HEK293T (cell line): ENCODE measurements at regions not wholly inside any gene's neighbourhood (a gene's known extent, or its start where the extent isn't known, plus 50 kb on each side); places are given as distances from the start of the nearest gene placed in this dataset.

Source experiments
- CTCF ChIA-PET: fragments of 350-600 bp; formaldehyde crosslinking; extraction: SDS; loops from one replicate; lab custom pipeline; 2021; ENCODE audit warnings: antibody characterized with exemption, inconsistent platforms; lab: Yijun Ruan, JAX
- POLR2A ChIA-PET: fragments of 350-600 bp; formaldehyde crosslinking; extraction: SDS; loops from one replicate; lab custom pipeline; 2020; ENCODE audit warnings: antibody characterized with exemption, inconsistent platforms; lab: Yijun Ruan, JAX
- DNase-seq: peaks from one replicate; pipeline ENCODE4 v3.0.0; 2012; ENCODE audit warnings: mixed read lengths; ENCODE audit errors: extremely low spot score
- ARNT ChIP-seq: fragments of 450-650 bp; IDR thresholded peaks from 2 replicates; pipeline ENCODE4 v1.6.1; 2017; ENCODE audit warnings: mild to moderate bottlenecking
- BHLHE40 ChIP-seq: fragments of 450-650 bp; IDR thresholded peaks from 2 replicates; pipeline ENCODE4 v1.6.1; 2016; ENCODE audit warnings: mild to moderate bottlenecking, moderate library complexity, borderline replicate concordance
- CTBP1 ChIP-seq: fragments of 450-650 bp; IDR thresholded peaks from 2 replicates; pipeline ENCODE4 v1.6.1; 2016; ENCODE audit warnings: borderline replicate concordance
- ELF4 ChIP-seq: fragments of 450-650 bp; IDR thresholded peaks from 2 replicates; pipeline ENCODE4 v1.6.1; 2017; ENCODE audit warnings: antibody characterized with exemption
- FOXA1 ChIP-seq: fragments of 450-650 bp; IDR thresholded peaks from 2 replicates; pipeline ENCODE4 v1.6.1; 2016; ENCODE audit warnings: mild to moderate bottlenecking
- FOXK2 ChIP-seq: fragments of 450-650 bp; IDR thresholded peaks from 2 replicates; pipeline ENCODE4 v1.6.1; 2016; ENCODE audit warnings: mild to moderate bottlenecking
- FOXM1 ChIP-seq: fragments of 450-650 bp; IDR thresholded peaks from 2 replicates; pipeline ENCODE4 v1.6.1; 2017; ENCODE audit warnings: mild to moderate bottlenecking, borderline replicate concordance
- HDGF ChIP-seq: fragments of 450-650 bp; IDR thresholded peaks from 2 replicates; pipeline ENCODE4 v1.6.1; 2017; ENCODE audit warnings: antibody characterized with exemption, borderline replicate concordance
- L3MBTL2 ChIP-seq: fragments of 450-650 bp; conservative IDR thresholded peaks from 2 replicates; pipeline ENCODE4 v1.6.1; 2016; ENCODE audit warnings: mild to moderate bottlenecking
- LEF1 ChIP-seq: fragments of 450-650 bp; IDR thresholded peaks from 2 replicates; pipeline ENCODE4 v1.6.1; 2017; ENCODE audit warnings: mild to moderate bottlenecking, borderline replicate concordance
- NFRKB ChIP-seq: fragments of 450-650 bp; IDR thresholded peaks from 2 replicates; pipeline ENCODE4 v1.6.1; 2016; ENCODE audit warnings: mild to moderate bottlenecking, moderate library complexity
- PKNOX1 ChIP-seq: fragments of 450-650 bp; IDR thresholded peaks from 2 replicates; pipeline ENCODE4 v1.6.1; 2016
- SP1 ChIP-seq: fragments of 450-650 bp; IDR thresholded peaks from 2 replicates; pipeline ENCODE4 v1.6.1; 2017
- SUZ12 ChIP-seq: fragments of 450-650 bp; IDR thresholded peaks from 2 replicates; pipeline ENCODE4 v1.6.1; 2016; ENCODE audit warnings: mild to moderate bottlenecking
- TARDBP ChIP-seq: fragments of 450-650 bp; IDR thresholded peaks from 2 replicates; pipeline ENCODE4 v1.6.1; 2016
- ZNF384 ChIP-seq: fragments of 450-650 bp; IDR thresholded peaks from 2 replicates; pipeline ENCODE4 v1.6.1; 2016

GRCh38 chr4:71140563-71140962, 147.1 kb downstream of the DCK start:
- DNase-seq, result no peak
- POLR2A ChIA-PET, result no interaction called here
- CTCF ChIA-PET, result no interaction called here
- TF ChIP-seq PKNOX1 (no peak), NFRKB (no peak), FOXA1 (no peak), FOXM1 (no peak), L3MBTL2 (no peak), SP1 (no peak), ELF4 (no peak), BHLHE40 (no peak), HDGF (no peak), SUZ12 (no peak), ARNT (no peak), TARDBP (no peak), LEF1 (no peak), CTBP1 (no peak), ZNF384 (no peak), FOXK2 (no peak)

GRCh38 chr4:71141125-71141524, 147.7 kb downstream of the DCK start:
- ChIA-PET POLR2A (no interaction called here), CTCF (no interaction called here)
- no peak for DNase-seq
- TF ChIP-seq SP1 (no peak), ZNF384 (no peak), FOXA1 (no peak), TARDBP (no peak), FOXM1 (no peak), PKNOX1 (no peak), BHLHE40 (no peak), L3MBTL2 (no peak), NFRKB (no peak)

- ChIA-PET CTCF (no interaction called here), POLR2A (no interaction called here)
- no peak for DNase-seq
- TF ChIP-seq LEF1 (no peak), PKNOX1 (0 out of 2 replicates have a peak, but pooled peaks have one; percentile 14)
Measured at GRCh38 chr4:71147261-71147660, 153.8 kb downstream of the DCK start.

DNA sequence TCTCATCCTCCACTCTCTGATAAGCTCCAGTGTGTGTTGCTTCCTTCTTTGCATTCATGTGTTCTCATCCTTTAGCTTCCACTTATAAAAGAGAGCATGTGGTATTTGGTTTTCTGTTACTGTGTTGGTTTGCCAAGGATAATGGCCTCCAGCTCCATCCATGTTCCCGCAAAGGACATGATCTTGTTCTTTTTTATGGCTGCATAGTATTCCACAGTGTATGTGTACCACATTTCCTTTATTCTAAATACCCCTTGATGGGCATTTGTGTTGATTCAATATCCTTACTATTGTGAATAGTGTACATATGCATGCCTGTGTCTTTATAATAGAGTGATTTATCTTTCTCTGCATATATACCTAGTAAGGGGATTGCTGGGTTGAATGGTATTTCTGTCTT, 155.1 kb downstream of the DCK start:
- DNase-seq, result no peak
- ChIA-PET CTCF (no interaction called here), POLR2A (no interaction called here)
- TF ChIP-seq L3MBTL2 (no peak), ELF4 (no peak), SP1 (no peak), LEF1 (no peak), ZNF384 (no peak), HDGF (no peak), SUZ12 (no peak), FOXA1 (no peak), FOXK2 (no peak), BHLHE40 (no peak), CTBP1 (no peak), ARNT (no peak), TARDBP (no peak), NFRKB (no peak), PKNOX1 (no peak), FOXM1 (no peak)

DNA sequence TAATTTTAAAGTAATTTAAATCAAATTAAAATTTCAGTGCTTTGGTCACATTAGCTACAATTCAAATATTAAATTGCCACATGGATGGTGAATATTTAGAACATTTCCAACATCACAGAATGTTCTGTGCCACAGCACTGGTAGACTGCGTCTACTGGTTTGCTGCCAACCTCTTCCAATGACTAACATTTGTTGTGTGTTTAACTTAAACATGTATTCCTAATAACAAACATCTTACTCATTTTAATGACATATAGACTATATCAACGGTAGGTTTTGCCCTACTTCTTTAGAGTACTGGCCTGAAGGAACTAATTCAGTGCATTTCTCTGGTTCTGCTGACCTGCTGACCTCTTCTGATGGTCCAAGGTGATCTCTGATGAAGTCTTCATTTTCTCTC, 157.6 kb downstream of the DCK start:
- POLR2A ChIA-PET, result no interaction called here

More for the DNA sequence above, 157.6 kb downstream of the DCK start:
- no peak for DNase-seq
- CTCF ChIA-PET, result no interaction called here
- TF ChIP-seq ZNF384, result no peak
- no peak for TF ChIP-seq PKNOX1
